Fibroblast of the conjunctiva (primary cell): ENCODE measurements at regions not wholly inside any gene's neighbourhood (a gene's known extent, or its start where the extent isn't known, plus 50 kb on each side); places are given as distances from the start of the nearest gene placed in this dataset.
"Not testable (repeated sequence)": the region's sequence is repeated elsewhere in the genome, so short reads cannot be mapped to it uniquely, and the experiment has no call there.

Source experiments
- DNase-seq: peaks from one replicate; pipeline ENCODE4 v3.0.0-alpha.2; 2010; ENCODE audit warnings: low read depth

- DNase-seq: no peak
Measured at GRCh38 chr2:239650674-239651073, 249.9 kb upstream of the HDAC4 start.

GRCh38 chr2:239649309-239649708 lies 248.5 kb upstream of the HDAC4 start:
- DNase-seq: no peak

GRCh38 chr2:239648607-239649006 lies 247.8 kb upstream of the HDAC4 start:
- no peak for DNase-seq

GRCh38 chr2:239647052-239647819 lies 246.4 kb upstream of the HDAC4 start:
- no peak for DNase-seq

- no peak for DNase-seq
Measured at GRCh38 chr2:239646184-239646583, 245.4 kb upstream of the HDAC4 start.

- not testable (repeated sequence) for DNase-seq
Measured at GRCh38 chr2:239644594-239644993, 243.8 kb upstream of the HDAC4 start.

GRCh38 chr2:239644011-239644410 lies 243.2 kb upstream of the HDAC4 start:
- no peak for DNase-seq

- DNase-seq: no peak
Measured at GRCh38 chr2:239642406-239643004, 241.7 kb upstream of the HDAC4 start.

GRCh38 chr2:239641904-239642303 lies 241.1 kb upstream of the HDAC4 start:
- DNase-seq: not testable (repeated sequence)

GRCh38 chr2:239640676-239641578 lies 240.1 kb upstream of the HDAC4 start:
- no peak for DNase-seq

GRCh38 chr2:239640210-239640609 lies 239.4 kb upstream of the HDAC4 start:
- no peak for DNase-seq

GRCh38 chr2:239639421-239640185 lies 238.8 kb upstream of the HDAC4 start:
- DNase-seq: no peak

- no peak for DNase-seq
Measured at GRCh38 chr2:239638376-239638775, 237.6 kb upstream of the HDAC4 start.

- no peak for DNase-seq
Measured at GRCh38 chr2:239636808-239637207, 236.0 kb upstream of the HDAC4 start.

GRCh38 chr2:239634769-239635168 lies 233.9 kb upstream of the HDAC4 start:
- DNase-seq: no peak

GRCh38 chr2:239630618-239631286 lies 229.9 kb upstream of the HDAC4 start:
- peak; percentile 56 for DNase-seq

GRCh38 chr2:239629926-239630617 lies 229.3 kb upstream of the HDAC4 start:
- peak; percentile 9 for DNase-seq

- DNase-seq: no peak
Measured at GRCh38 chr2:239626961-239627592, 226.3 kb upstream of the HDAC4 start.

- no peak for DNase-seq
Measured at GRCh38 chr2:239625971-239626734, 225.3 kb upstream of the HDAC4 start.
